ENCODE measurements at regions not wholly inside any gene's neighbourhood (a gene's known extent, or its start where the extent isn't known, plus 50 kb on each side); places are given as distances from the start of the nearest gene placed in this dataset.

DNA sequence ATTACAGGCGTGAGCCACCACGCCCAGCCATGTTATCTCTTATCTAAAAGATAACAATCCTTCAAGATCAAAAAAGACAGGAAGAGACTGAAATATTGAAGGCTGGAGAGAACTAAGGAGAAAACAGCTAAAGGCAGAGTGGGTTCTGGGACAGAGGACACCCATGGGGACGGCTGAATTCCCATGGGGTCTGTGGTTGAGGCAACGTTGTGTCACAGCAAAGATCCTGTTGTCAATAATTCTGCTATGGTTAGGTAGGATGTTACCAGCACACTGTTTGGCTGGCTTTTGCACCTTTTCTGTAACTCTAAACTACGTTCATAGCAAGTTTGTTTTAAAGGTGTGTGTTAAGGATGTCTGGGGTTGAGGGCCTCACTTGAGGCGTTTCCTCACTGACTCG, 137.7 kb upstream of the APCDD1 start:
- H3K9ac ChIP-seq (ENCODE audit: low read length) = no peak overlapping the region
- H3K79me2 ChIP-seq (ENCODE audit: control insufficient read depth, insufficient read depth, low read length) = no peaks in the 10 kb centered on the region
- H3K23ac ChIP-seq (ENCODE audit: low read length) = peak overlapping the region; percentile 66
- peak overlapping the region; percentile 93 for H2BK120ac ChIP-seq (ENCODE audit: low read depth, low read length)
- no peaks in the 10 kb centered on the region for H3K36me3 ChIP-seq (ENCODE audit: control insufficient read depth, insufficient read depth, low read length)
- no peak for DNase-seq
- no peak overlapping the region for H4K5ac ChIP-seq (ENCODE audit: low read length)
- peak overlapping the region; percentile 72 for H3K18ac ChIP-seq (ENCODE audit: low read length)
- H3K27ac ChIP-seq (ENCODE audit: low read depth, low read length) = no peak overlapping the region
- peak overlapping the region; percentile 76 for H2BK5ac ChIP-seq (ENCODE audit: low read length)
- peak overlapping the region; percentile 69 for H3K56ac ChIP-seq (ENCODE audit: low read length)
- no peaks in the 10 kb centered on the region for H3K27me3 ChIP-seq (ENCODE audit: insufficient read depth, low read length, poor library complexity)
- peak overlapping the region; percentile 86 for H2AK5ac ChIP-seq (ENCODE audit: low read length)
- H4K8ac ChIP-seq (ENCODE audit: low read depth, low read length) = no peak overlapping the region
- no peak overlapping the region for H3K4me2 ChIP-seq (ENCODE audit: low read length)
- peaks cover 18% of the 10 kb centered on the region for H3K4me1 ChIP-seq (ENCODE audit: control insufficient read depth, low read depth, low read length)
- peak overlapping the region; percentile 95 for H3K4ac ChIP-seq (ENCODE audit: low read depth, low read length)
- no peak overlapping the region for H2BK15ac ChIP-seq (replicated peaks; ENCODE audit: low read depth)
- H3K4me3 ChIP-seq (ENCODE audit: low read length) = no peak overlapping the region
- no peaks in the 10 kb centered on the region for H3K79me1 ChIP-seq (ENCODE audit: low read length)
- no CpG with 5 or more reads among the region's 7 CpGs for WGBS (ENCODE audit: extremely low coverage, insufficient coverage, low lambda C conversion rate)

DNA sequence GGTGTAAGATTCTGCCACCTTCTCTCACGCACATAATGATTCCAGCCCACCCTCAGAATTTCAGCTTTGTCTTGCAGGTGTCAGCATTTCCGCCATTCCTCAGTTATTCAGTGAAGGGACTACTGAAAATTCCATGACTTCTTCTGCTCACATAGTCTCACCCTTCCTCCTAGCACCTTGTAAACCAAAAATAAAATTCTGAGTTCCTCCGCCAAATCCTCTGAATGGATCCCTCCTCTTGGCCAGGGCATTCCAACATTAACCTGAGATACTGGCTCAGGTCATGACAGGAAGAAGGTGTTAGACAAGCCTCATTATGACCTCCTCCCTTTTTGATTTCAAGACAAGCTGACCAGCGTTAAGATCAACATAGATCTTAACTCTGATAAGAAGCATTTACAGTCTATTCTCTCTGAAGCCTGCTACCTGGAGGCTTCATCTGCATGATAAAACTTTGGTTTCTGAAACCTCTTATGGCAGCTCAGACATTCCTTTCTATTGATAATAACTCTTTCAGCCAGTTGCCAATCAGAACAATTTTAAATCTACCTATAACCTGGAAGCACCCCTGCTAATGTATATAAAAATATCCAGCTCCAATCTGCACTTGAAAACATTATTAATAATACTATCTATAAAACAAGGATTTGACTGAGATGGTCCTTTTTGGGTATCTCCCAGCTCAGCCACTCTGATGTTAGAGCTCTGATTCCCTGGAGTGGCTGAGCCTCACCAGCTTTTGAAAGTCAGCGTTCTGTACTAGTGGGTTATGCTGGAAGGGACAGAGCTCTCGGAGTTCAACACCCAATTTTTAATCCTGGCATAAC, 136.4 kb upstream of the APCDD1 start:
- peak; percentile 80 for DNase-seq
- peaks cover 18% of the 10 kb centered on the region for H3K4me1 ChIP-seq (ENCODE audit: control insufficient read depth, low read depth, low read length)
- no peak overlapping the region for H3K23ac ChIP-seq (ENCODE audit: low read length)
- peak overlapping the region; percentile 95 for H3K4ac ChIP-seq (ENCODE audit: low read depth, low read length)
- no peaks in the 10 kb centered on the region for H3K79me2 ChIP-seq (ENCODE audit: control insufficient read depth, insufficient read depth, low read length)
- no peak overlapping the region for H3K4me3 ChIP-seq (ENCODE audit: low read length)
- H3K18ac ChIP-seq (ENCODE audit: low read length) = peak overlapping the region; percentile 72
- H3K4me2 ChIP-seq (ENCODE audit: low read length) = no peak overlapping the region
- peak overlapping the region; percentile 21 for H2BK120ac ChIP-seq (ENCODE audit: low read depth, low read length)
- H3K9ac ChIP-seq (ENCODE audit: low read length) = no peak overlapping the region
- no peak overlapping the region for H2BK15ac ChIP-seq (replicated peaks; ENCODE audit: low read depth)
- no peak overlapping the region for H4K5ac ChIP-seq (ENCODE audit: low read length)
- no peak overlapping the region for H4K8ac ChIP-seq (ENCODE audit: low read depth, low read length)
- no peaks in the 10 kb centered on the region for H3K79me1 ChIP-seq (ENCODE audit: low read length)
- WGBS (ENCODE audit: extremely low coverage, insufficient coverage, low lambda C conversion rate) = no CpG with 5 or more reads among the region's 6 CpGs
- H3K27ac ChIP-seq (ENCODE audit: low read depth, low read length) = peak overlapping the region; percentile 70
- H2AK5ac ChIP-seq (ENCODE audit: low read length) = no peak overlapping the region
- peak overlapping the region; percentile 76 for H2BK5ac ChIP-seq (ENCODE audit: low read length)
- peak overlapping the region; percentile 69 for H3K56ac ChIP-seq (ENCODE audit: low read length)
- H3K27me3 ChIP-seq (ENCODE audit: insufficient read depth, low read length, poor library complexity) = no peaks in the 10 kb centered on the region
- H3K36me3 ChIP-seq (ENCODE audit: control insufficient read depth, insufficient read depth, low read length) = no peaks in the 10 kb centered on the region

DNA sequence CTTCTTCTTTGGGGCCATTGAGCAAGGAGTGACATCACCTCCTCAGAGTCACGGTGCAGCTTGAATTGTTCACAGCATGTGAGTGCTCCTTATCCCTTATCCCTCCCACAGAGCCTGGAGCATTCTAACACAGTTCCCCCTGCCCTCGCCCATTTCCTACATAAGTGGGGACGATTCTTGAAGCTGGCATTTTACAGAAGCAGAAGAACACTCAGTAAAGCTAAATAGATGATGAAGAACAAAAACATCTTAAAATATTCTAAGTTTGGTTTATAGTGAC, 135.8 kb upstream of the APCDD1 start:
- H3K9ac ChIP-seq (ENCODE audit: low read length) = no peak overlapping the region
- no peaks in the 10 kb centered on the region for H3K36me3 ChIP-seq (ENCODE audit: control insufficient read depth, insufficient read depth, low read length)
- no peak overlapping the region for H3K4me3 ChIP-seq (ENCODE audit: low read length)
- H3K79me1 ChIP-seq (ENCODE audit: low read length) = no peaks in the 10 kb centered on the region
- H3K27ac ChIP-seq (ENCODE audit: low read depth, low read length) = peak overlapping the region; percentile 58
- H2BK5ac ChIP-seq (ENCODE audit: low read length) = peak overlapping the region; percentile 74
- H3K4ac ChIP-seq (ENCODE audit: low read depth, low read length) = no peak overlapping the region
- no peaks in the 10 kb centered on the region for H3K27me3 ChIP-seq (ENCODE audit: insufficient read depth, low read length, poor library complexity)
- H3K79me2 ChIP-seq (ENCODE audit: control insufficient read depth, insufficient read depth, low read length) = no peaks in the 10 kb centered on the region
- no peak overlapping the region for H3K4me2 ChIP-seq (ENCODE audit: low read length)
- peak overlapping the region; percentile 51 for H3K18ac ChIP-seq (ENCODE audit: low read length)
- peak overlapping the region; percentile 49 for H3K56ac ChIP-seq (ENCODE audit: low read length)
- no peak overlapping the region for H3K23ac ChIP-seq (ENCODE audit: low read length)
- H4K8ac ChIP-seq (ENCODE audit: low read depth, low read length) = no peak overlapping the region
- no peak overlapping the region for H2BK15ac ChIP-seq (replicated peaks; ENCODE audit: low read depth)
- DNase-seq = peak; percentile 85
- no peak overlapping the region for H4K5ac ChIP-seq (ENCODE audit: low read length)
- H2BK120ac ChIP-seq (ENCODE audit: low read depth, low read length) = peak overlapping the region; percentile 21
- no peak overlapping the region for H2AK5ac ChIP-seq (ENCODE audit: low read length)
- WGBS (ENCODE audit: extremely low coverage, insufficient coverage, low lambda C conversion rate) = no CpG with 5 or more reads among the region's 3 CpGs
- H3K4me1 ChIP-seq (ENCODE audit: control insufficient read depth, low read depth, low read length) = peaks cover 18% of the 10 kb centered on the region

DNA sequence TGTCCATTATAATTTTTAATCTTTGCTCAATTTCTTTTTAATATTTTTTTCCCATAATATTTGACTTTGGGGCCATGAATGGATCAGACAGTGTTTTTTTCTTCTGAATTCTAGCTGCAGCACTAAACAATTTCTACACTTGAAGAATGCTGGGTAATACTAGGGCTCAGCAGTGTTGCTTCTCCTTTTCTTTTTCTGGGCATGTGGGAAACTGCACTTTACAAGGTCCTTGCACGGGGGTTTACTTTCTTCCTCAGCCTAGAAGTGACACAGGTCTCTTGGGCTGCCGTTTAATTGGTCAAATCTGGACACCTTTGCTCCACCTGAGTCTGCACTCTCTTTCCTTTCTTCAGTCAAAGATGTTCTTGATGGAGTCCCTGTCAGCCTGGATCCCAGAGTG, 135.4 kb upstream of the APCDD1 start:
- H3K27ac ChIP-seq (ENCODE audit: low read depth, low read length) = no peak overlapping the region
- peak overlapping the region; percentile 64 for H2BK5ac ChIP-seq (ENCODE audit: low read length)
- no peak overlapping the region for H3K9ac ChIP-seq (ENCODE audit: low read length)
- H3K4me2 ChIP-seq (ENCODE audit: low read length) = no peak overlapping the region
- H3K27me3 ChIP-seq (ENCODE audit: insufficient read depth, low read length, poor library complexity) = no peaks in the 10 kb centered on the region
- H4K8ac ChIP-seq (ENCODE audit: low read depth, low read length) = no peak overlapping the region
- H3K79me1 ChIP-seq (ENCODE audit: low read length) = no peaks in the 10 kb centered on the region
- H3K4me1 ChIP-seq (ENCODE audit: control insufficient read depth, low read depth, low read length) = peaks cover 18% of the 10 kb centered on the region
- no peak overlapping the region for H4K5ac ChIP-seq (ENCODE audit: low read length)
- no peaks in the 10 kb centered on the region for H3K36me3 ChIP-seq (ENCODE audit: control insufficient read depth, insufficient read depth, low read length)
- peak overlapping the region; percentile 44 for H3K4ac ChIP-seq (ENCODE audit: low read depth, low read length)
- H2BK15ac ChIP-seq (replicated peaks; ENCODE audit: low read depth) = no peak overlapping the region
- peak overlapping the region; percentile 35 for H3K56ac ChIP-seq (ENCODE audit: low read length)
- WGBS (ENCODE audit: extremely low coverage, insufficient coverage, low lambda C conversion rate) = no CpG with 5 or more reads among the region's 2 CpGs
- DNase-seq = no peak
- H3K4me3 ChIP-seq (ENCODE audit: low read length) = no peak overlapping the region
- H2AK5ac ChIP-seq (ENCODE audit: low read length) = peak overlapping the region; percentile 1
- no peak overlapping the region for H3K23ac ChIP-seq (ENCODE audit: low read length)
- H2BK120ac ChIP-seq (ENCODE audit: low read depth, low read length) = no peak overlapping the region
- no peaks in the 10 kb centered on the region for H3K79me2 ChIP-seq (ENCODE audit: control insufficient read depth, insufficient read depth, low read length)
- H3K18ac ChIP-seq (ENCODE audit: low read length) = peak overlapping the region; percentile 52

DNA sequence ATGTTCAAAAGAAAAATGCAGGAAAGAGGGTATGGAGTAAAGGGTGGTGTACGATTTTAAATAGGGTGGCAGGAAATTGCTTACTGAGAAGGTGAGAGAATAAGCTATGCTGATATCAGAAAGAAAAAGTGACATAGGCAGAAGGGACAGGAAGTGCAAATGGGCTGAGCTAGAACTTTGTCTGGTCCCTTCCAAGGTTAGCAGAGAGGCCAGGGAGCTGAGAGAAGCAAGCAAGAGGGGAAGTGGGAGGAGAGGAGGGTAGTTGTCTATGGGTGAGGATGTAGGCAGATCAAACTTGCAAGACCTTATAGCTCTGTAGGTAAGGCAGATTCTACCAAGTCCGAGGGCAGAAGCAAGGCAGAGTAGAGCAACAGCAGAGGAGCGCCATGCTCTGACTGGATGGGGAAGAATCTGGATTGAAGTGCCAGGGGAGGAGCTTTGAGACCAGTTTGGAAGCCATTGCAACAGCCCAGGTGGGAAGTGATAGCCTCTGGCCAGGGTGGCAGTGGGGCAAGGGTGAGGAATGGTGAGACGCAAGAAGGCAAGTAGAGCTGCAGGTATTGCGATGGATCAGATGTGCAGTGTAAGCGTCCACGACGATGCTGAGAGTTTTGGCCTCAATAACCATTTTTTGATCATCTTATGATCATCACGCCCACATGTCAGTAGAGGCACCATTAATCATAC, 134.4 kb upstream of the APCDD1 start:
- no peak overlapping the region for H3K23ac ChIP-seq (ENCODE audit: low read length)
- H3K4ac ChIP-seq (ENCODE audit: low read depth, low read length) = no peak overlapping the region
- no peak overlapping the region for H2BK15ac ChIP-seq (replicated peaks; ENCODE audit: low read depth)
- H3K79me1 ChIP-seq (ENCODE audit: low read length) = no peaks in the 10 kb centered on the region
- no peak overlapping the region for H4K5ac ChIP-seq (ENCODE audit: low read length)
- peak overlapping the region; percentile 37 for H2BK5ac ChIP-seq (ENCODE audit: low read length)
- H3K4me1 ChIP-seq (ENCODE audit: control insufficient read depth, low read depth, low read length) = peaks cover 18% of the 10 kb centered on the region
- H3K27ac ChIP-seq (ENCODE audit: low read depth, low read length) = no peak overlapping the region
- H2AK5ac ChIP-seq (ENCODE audit: low read length) = peak overlapping the region; percentile 98
- H3K4me2 ChIP-seq (ENCODE audit: low read length) = no peak overlapping the region
- H3K56ac ChIP-seq (ENCODE audit: low read length) = peak overlapping the region; percentile 58
- H3K79me2 ChIP-seq (ENCODE audit: control insufficient read depth, insufficient read depth, low read length) = no peaks in the 10 kb centered on the region
- DNase-seq = no peak
- H3K9ac ChIP-seq (ENCODE audit: low read length) = no peak overlapping the region
- no peaks in the 10 kb centered on the region for H3K36me3 ChIP-seq (ENCODE audit: control insufficient read depth, insufficient read depth, low read length)
- WGBS (ENCODE audit: extremely low coverage, insufficient coverage, low lambda C conversion rate) = 100% methylated on average over 1 of the region's 9 CpGs
- no peak overlapping the region for H3K4me3 ChIP-seq (ENCODE audit: low read length)
- H2BK120ac ChIP-seq (ENCODE audit: low read depth, low read length) = no peak overlapping the region
- no peak overlapping the region for H3K18ac ChIP-seq (ENCODE audit: low read length)
- H3K27me3 ChIP-seq (ENCODE audit: insufficient read depth, low read length, poor library complexity) = no peaks in the 10 kb centered on the region
- no peak overlapping the region for H4K8ac ChIP-seq (ENCODE audit: low read depth, low read length)

Data from mesendoderm (in vitro differentiated cells).